ENCODE measurements at regions not wholly inside any gene's neighbourhood (a gene's known extent, or its start where the extent isn't known, plus 50 kb on each side); places are given as distances from the start of the nearest gene placed in this dataset.

DNA sequence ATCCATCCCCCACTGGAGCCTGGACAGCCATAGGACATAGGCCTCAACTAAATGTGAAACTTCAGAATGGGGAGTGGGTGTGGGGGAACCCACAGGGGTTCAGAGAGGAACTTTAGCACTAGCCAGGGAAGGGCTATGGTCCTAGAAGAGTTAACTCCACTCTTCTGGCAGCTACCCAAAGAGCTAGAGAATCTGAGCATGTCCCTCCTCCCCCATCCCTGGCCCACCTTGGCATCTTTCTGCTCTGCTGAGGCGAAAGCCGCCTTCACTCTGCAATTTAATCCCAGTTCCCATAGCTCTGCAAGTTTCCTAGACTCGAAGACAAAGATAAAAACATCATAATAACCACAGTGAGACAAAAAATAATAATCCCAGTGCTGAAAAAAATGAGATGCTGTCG is 214.7 kb upstream of the RTL1 start:
- Histone ChIP-seq H3K27me3 (ENCODE audit: control insufficient read depth, insufficient read depth, low read length) (no peaks in the 10 kb centered on the region), H3K36me3 (replicated peaks; ENCODE audit: control insufficient read depth, insufficient read depth, low read length) (no peaks in the 10 kb centered on the region), H3K4me3 (ENCODE audit: insufficient read depth, low read depth, low read length) (no peak overlapping the region)
- DNase-seq = no peak

DNA sequence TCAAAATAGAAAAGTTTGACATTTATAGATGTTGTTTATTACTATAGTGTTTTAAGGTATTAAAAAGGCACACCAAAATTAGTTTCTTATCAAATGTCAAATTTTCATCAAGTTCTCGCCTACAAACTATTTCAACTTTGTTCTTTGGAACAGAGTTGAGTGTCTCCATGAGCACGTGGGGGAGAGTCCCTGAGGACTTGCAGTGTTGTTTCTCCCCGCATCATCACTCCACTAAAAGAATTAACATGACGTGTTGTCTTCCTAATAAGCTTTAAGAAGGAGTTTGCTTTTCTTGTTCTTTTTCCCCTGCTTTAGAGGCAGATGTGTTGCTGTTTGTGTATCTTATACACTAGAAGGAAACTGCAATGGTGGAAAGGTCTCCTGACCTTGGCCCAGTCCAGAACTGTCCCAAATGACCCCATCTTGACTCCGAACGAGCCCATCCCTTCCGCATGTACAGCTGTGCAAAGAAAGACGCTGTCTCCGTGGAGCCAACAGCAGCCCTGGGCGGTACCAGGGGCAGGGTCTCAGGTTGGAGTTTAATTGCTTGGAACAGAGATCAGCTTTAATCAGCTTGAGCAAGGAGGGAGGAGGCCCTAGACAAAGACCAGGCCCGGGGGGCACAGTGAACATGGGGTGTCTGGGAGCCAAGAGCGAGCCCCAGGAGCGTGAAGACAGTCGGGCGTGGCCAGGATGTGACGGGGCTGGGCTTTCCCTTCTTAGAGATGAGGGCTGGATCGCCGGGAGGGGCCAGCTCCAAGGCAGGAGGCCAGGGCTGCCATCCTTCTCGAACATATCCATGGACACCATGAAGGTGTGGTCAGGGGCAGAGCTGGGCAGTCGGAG is 215.4 kb upstream of the RTL1 start:
- Histone ChIP-seq H3K4me3 (ENCODE audit: insufficient read depth, low read depth, low read length) (no peak overlapping the region), H3K36me3 (replicated peaks; ENCODE audit: control insufficient read depth, insufficient read depth, low read length) (no peaks in the 10 kb centered on the region), H3K27me3 (ENCODE audit: control insufficient read depth, insufficient read depth, low read length) (no peaks in the 10 kb centered on the region)
- peak; percentile 32 for DNase-seq

DNA sequence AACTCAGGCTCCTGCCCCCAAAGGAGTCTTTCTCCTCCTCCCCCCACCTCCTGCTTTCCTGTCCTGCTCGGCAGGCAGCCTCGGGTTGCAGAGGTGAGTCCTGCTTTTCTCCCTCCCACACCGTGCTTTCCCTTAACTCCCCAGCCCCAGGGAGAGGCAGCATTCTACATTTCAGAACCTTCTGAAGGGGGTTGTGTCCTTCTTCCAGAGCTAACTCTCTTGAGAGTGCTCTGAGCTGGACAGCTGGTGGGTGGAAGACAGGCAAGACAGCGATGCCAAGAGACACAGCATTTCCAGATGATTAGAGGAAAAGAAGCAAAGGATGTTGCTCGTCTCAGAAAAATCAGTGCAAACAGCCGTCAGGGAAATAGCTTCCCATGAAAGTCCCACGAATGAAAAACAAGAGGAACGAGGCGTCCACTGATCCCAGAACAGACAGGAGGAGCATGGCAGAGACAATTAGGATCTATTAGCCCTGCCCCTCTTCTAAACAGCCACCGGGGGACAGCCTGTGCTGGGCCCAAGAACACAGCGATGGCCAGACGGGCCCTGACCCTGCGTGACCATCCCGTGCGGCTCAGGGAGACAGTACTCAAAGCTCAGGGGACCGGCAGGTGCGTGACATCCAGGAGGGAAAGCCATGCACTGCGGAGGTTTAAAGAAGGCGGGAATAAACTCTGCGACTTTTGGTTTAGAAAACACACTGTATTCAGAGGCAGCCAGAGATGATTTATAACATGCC is 216.5 kb upstream of the RTL1 start:
- peak; percentile 80 for DNase-seq
- no peaks in the 10 kb centered on the region for H3K36me3 ChIP-seq (replicated peaks; ENCODE audit: control insufficient read depth, insufficient read depth, low read length)
- H3K27me3 ChIP-seq (ENCODE audit: control insufficient read depth, insufficient read depth, low read length) = no peaks in the 10 kb centered on the region
- no peak overlapping the region for H3K4me3 ChIP-seq (ENCODE audit: insufficient read depth, low read depth, low read length)

DNA sequence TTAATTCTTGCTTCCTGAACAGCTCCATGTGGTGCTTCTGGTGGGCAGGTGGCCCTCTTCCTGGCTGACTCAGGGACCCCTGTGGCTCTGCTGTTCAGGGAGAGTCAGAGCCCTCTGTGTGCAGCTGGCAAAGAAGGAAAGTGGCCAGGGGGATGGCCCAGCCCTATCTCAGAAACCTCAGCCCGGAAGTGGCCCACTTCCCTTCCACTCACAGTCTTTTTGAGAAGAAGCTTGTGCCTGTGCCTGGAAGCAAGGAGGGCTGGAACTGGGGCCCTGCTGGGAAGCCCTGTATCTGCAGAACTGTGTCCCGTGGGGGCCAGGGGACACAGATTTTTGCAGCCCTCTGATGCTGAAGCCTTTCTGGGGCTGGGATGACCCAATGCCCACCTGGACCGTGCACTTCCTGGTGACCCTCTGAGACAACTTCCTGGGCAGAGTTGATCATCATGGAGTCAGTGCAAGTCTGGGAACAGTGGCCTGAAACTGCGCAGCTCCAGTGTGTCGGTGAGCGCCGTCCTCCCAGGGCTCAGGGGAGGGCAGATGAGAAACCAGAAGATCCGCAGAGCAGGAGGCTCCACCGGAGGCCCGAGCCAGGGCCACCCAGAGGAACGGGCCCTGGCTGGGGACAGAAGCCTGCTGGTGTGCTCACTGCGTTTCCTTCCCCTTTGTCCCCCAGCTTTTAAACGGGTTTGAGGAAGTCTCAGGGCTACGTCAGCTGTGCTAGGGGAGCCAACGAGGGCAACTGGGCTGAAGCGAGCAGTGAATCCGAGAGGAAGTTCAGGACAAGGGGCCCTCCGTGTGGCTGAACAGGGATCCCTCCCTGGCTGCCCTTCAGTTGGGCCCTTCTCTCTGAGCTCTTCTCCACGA is 217.4 kb upstream of the RTL1 start:
- Histone ChIP-seq H3K27me3 (ENCODE audit: control insufficient read depth, insufficient read depth, low read length) (no peaks in the 10 kb centered on the region), H3K36me3 (replicated peaks; ENCODE audit: control insufficient read depth, insufficient read depth, low read length) (no peaks in the 10 kb centered on the region), H3K4me3 (ENCODE audit: insufficient read depth, low read depth, low read length) (no peak overlapping the region)
- DNase-seq = peak; percentile 60

DNA sequence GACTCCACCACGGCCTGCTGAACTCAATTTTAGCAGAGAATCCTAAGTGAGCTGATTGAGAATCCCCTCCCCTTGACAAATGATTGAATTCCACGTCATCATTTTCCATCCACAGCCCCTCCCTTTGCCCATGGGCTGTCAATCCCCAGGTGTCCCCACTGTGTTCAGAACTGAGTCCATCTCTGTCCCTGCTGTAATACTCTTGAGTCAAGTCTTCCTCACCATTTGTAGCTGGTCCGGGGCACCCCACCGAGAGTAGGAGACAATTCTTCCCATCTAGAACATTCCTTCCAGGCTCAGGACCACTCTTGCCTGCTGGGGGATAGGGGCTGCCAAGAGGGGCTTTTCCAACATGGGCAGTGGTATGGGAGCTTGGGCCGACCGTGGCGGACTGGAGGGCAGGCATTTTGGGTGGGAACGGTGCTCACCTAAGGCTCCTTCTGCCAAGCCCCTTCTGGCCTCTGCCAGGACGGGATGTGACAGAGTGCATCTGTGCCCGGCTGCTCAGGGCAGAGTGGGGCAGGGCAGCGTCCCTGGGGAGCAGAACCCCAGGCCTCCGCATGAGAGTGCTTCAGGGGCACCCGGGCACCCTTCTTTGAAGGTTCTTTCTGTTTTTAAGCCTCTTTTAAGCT is 218.1 kb upstream of the RTL1 start:
- peak; percentile 17 for DNase-seq
- no peaks in the 10 kb centered on the region for H3K36me3 ChIP-seq (replicated peaks; ENCODE audit: control insufficient read depth, insufficient read depth, low read length)

DNA sequence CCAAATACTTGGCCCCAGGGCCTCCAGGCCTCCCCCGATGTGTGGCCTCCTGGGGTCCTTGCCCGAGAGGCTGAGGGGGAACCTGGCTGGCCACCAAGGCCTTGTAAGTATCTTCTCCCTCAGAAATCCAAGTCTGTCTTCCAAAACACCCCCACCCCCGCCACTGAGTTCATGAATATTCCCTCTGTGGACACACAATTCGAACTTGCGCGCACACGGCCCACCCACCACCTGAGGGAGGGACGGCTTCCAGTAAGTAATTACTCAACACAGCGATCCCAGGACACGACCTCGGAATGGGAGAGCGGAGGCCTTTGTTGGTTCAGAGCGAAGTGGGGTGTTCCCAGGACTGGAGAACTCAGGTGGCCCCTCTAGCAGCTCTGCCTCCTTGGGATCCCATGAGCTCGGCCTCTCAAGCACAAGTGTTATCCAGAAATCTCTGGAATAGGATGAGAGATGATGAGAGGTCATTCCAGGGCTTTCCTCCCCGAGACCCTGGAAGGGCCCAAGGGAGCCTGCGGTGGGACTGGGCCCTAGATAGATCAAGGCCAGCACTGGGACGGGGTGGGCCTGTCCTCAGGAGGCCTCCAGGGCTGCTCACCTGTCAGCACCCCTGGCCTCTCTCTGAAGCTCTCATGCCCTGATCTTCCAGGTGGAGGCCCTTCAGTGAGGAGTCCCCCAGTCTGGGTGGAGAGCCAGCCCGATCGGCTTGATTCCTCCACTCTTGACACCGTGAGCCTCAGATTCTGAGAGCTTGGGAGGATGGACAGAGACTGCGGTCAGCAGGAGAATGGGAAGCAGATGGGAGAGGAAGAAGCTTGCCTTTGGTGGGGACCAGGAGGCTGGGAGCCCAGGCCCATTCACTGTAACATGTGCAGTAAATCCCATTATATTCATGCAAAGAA is 219.0 kb upstream of the RTL1 start:
- peak; percentile 19 for DNase-seq
- H3K27me3 ChIP-seq (ENCODE audit: control insufficient read depth, insufficient read depth, low read length) = no peaks in the 10 kb centered on the region

More for the DNA sequence above, 218.1 kb upstream of the RTL1 start:
- Histone ChIP-seq H3K4me3 (ENCODE audit: insufficient read depth, low read depth, low read length) (no peak overlapping the region), H3K27me3 (ENCODE audit: control insufficient read depth, insufficient read depth, low read length) (no peaks in the 10 kb centered on the region)

DNA sequence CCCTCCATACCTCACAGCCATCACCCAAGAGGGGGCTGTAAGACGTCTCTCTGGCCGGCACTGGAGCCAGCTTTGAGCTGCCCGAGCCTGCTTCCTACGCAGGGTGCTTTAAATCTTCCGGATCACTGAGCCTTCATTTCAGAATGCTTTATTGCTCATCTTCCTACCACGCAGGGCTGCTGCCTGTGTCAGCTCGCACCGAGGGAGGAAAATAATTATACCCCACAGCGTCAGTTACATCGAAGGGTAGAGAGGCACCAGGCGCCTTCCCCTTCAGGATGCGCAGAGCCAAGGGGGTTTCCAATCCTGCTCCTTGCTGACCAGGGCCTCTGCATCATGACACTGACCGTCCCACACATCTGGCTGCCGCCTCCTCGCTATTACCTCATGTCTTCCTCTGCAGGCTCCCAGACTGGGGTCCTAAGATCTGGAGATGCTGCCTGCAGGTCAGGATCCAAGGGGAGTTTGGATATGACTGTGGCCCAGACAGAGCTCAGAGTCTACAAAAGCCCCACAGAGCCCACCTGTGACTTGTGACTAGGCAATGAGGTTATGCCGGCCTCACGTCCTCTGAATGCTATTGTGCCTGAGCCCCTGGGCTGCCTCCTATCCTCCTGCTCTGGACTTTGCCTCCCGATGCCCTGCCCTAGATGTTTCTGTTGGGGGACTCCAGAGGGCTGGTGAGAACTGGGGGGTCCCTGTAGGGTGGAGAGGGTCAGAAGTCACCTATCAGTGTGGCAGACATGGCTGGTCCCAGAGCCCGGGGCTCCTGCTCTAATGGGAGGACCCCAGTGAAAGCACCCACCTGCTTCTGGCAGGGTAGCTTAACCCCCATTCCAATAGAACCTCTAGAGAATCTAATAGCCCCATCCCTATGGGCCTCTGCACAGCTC is 220.3 kb upstream of the RTL1 start:
- H3K36me3 ChIP-seq (replicated peaks; ENCODE audit: control insufficient read depth, insufficient read depth, low read length) = no peaks in the 10 kb centered on the region
- no peaks in the 10 kb centered on the region for H3K27me3 ChIP-seq (ENCODE audit: control insufficient read depth, insufficient read depth, low read length)
- no peak overlapping the region for H3K4me3 ChIP-seq (ENCODE audit: insufficient read depth, low read depth, low read length)
- peak; percentile 18 for DNase-seq

More for the DNA sequence above, 219.0 kb upstream of the RTL1 start:
- H3K36me3 ChIP-seq (replicated peaks; ENCODE audit: control insufficient read depth, insufficient read depth, low read length) = no peaks in the 10 kb centered on the region
- H3K4me3 ChIP-seq (ENCODE audit: insufficient read depth, low read depth, low read length) = no peak overlapping the region

DNA sequence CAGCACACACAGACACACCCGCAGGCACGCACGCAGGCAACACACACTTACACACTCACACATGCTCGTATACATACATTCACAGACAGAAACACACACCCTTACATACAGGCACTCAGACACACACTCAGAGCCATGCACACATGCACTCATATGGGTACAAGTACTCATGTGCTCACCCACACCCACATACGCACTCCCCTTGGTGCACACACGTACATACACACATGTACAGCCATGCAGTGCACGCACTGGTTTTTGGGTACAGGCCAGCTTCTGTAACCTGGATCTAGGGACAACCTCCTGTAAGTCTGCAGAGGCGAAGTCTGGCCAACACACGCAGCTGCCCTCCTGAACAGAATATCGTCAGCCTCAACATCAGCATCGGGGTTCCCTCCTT is 221.3 kb upstream of the RTL1 start:
- Histone ChIP-seq H3K27me3 (ENCODE audit: control insufficient read depth, insufficient read depth, low read length) (no peaks in the 10 kb centered on the region), H3K4me3 (ENCODE audit: insufficient read depth, low read depth, low read length) (no peak overlapping the region), H3K36me3 (replicated peaks; ENCODE audit: control insufficient read depth, insufficient read depth, low read length) (no peaks in the 10 kb centered on the region)
- peak; percentile 4 for DNase-seq

DNA sequence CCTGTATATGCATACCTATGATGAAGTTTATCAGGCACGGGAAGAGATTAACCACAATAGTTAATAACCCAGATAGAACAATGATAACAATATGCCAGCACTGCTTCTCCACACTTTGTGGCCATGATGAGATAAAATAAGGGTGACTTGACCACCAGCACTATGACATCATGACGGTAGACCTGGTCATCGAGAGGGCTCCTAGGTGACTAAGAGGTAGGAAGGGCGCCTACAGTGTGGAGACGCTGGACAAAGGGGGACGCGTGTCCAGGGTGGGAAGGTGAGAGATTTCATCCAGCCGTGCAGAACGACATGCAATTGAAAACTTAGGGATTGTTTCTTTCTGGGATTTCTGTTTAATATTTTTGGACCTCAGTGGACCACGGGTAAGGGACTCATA is 221.8 kb upstream of the RTL1 start:
- DNase-seq = peak; percentile 4
- Histone ChIP-seq H3K27me3 (ENCODE audit: control insufficient read depth, insufficient read depth, low read length) (no peaks in the 10 kb centered on the region), H3K4me3 (ENCODE audit: insufficient read depth, low read depth, low read length) (no peak overlapping the region), H3K36me3 (replicated peaks; ENCODE audit: control insufficient read depth, insufficient read depth, low read length) (no peaks in the 10 kb centered on the region)

DNA sequence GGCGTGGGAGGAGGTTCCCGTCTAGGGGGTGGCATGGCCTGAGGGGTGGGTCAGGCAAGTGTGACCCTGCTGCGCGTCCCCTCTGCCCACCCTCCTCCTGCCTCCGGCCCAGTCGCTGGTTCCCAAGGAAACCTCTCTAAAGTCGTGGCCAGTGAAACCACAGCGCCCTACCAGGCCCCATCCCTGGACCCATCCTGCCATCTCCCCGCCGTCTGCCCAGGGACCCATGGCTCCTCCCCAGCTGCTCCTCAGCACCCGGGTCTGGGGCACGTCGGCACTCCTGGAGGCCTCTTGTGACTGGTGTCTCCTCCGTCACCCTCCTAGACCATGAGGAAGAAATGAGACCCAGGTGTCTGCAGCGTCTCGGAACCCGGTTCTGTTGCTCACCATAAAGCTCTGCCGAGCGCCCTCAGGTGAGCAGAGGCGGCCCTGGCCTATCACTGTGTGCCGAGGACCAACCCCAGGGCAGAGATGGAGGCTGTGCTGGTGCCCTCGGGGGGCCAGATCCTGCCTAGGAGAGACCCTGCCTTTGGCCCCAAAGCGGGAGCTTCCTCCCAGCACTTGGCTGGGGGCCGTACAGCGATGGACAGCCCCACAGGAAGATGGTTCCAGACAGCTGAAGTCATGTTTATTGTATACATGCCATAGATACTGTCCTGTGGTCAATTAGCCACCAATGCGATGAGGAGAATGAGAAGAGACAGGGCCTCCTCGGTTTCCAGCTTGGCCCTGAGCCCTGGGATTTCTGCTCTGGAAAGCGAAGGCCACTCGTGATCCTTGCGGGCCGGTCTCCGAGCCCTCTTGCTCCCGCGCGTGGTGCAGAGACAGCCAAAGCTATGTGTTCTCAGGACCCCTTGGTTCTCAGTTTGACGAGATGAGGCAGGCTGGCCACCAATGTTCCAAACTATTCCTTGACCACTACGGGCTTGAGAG is 222.5 kb upstream of the RTL1 start:
- Histone ChIP-seq H3K27me3 (ENCODE audit: control insufficient read depth, insufficient read depth, low read length) (no peaks in the 10 kb centered on the region), H3K36me3 (replicated peaks; ENCODE audit: control insufficient read depth, insufficient read depth, low read length) (no peaks in the 10 kb centered on the region), H3K4me3 (ENCODE audit: insufficient read depth, low read depth, low read length) (no peak overlapping the region)
- peak; percentile 24 for DNase-seq

DNA sequence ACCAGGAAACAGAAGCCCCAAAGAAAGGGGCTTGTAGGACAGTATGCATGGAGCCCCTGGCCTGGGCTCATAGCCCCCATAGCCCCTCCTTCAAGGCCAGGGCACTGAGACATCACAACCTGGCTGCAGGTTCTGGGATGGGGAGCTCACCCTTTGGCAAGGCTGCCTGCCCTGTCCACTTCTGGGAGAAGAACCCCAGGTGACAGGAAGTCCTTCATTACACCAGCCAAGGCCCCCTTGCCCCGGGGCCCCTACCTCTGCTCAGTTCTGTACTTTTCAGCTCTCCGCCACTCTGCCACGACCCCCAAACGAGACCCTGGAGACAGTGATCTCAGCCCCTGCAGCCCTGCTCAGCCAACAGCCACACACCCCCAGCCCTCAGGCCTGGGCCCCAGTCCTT is 223.2 kb upstream of the RTL1 start:
- Histone ChIP-seq H3K27me3 (ENCODE audit: control insufficient read depth, insufficient read depth, low read length) (no peaks in the 10 kb centered on the region), H3K36me3 (replicated peaks; ENCODE audit: control insufficient read depth, insufficient read depth, low read length) (no peaks in the 10 kb centered on the region), H3K4me3 (ENCODE audit: insufficient read depth, low read depth, low read length) (no peak overlapping the region)
- peak; percentile 16 for DNase-seq

DNA sequence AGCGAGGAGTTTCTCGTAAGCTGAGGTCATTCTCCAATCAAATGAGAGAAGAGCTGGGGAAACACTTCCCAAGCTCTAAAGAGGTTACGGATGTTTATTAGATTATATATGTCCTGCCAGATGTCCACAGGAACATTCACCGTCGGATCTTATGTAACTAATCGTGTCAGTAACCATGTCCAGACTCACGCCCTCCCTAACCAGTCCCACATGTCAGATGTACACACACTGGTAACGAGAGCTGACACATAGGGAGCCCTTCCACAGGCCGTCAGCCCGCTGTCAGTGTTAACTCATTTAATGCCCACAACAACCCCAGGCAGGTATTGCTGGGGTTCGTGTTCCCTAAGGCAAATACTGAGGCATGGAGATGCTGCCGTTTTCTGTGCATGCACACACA is 223.7 kb upstream of the RTL1 start:
- H3K4me3 ChIP-seq (ENCODE audit: insufficient read depth, low read depth, low read length) = no peak overlapping the region
- H3K27me3 ChIP-seq (ENCODE audit: control insufficient read depth, insufficient read depth, low read length) = no peaks in the 10 kb centered on the region
- H3K36me3 ChIP-seq (replicated peaks; ENCODE audit: control insufficient read depth, insufficient read depth, low read length) = no peaks in the 10 kb centered on the region
- DNase-seq = peak; percentile 3
